Brain microvascular endothelial cell (primary cell): ENCODE measurements at regions not wholly inside any gene's neighbourhood (a gene's known extent, or its start where the extent isn't known, plus 50 kb on each side); places are given as distances from the start of the nearest gene placed in this dataset.
"Not testable (repeated sequence)": the region's sequence is repeated elsewhere in the genome, so short reads cannot be mapped to it uniquely, and the experiment has no call there.

Experiments used
- DNase-seq: peaks from one replicate; pipeline ENCODE4 v3.0.0-alpha.2; 2020
- H3K27ac ChIP-seq: fragments of 250-450 bp; sonication (Bioruptor Pico); 2 replicates; pipeline ENCODE4 v1.5.1; 2020; ENCODE audit warnings: mild to moderate bottlenecking, moderate library complexity
- H3K27me3 ChIP-seq: fragments of 250-450 bp; sonication (Bioruptor Pico); replicated peaks from 2 replicates; pipeline ENCODE4 v1.5.1; 2020; ENCODE audit warnings: mild to moderate bottlenecking
- H3K36me3 ChIP-seq: fragments of 250-450 bp; sonication (Bioruptor Pico); replicated peaks from 2 replicates; pipeline ENCODE4 v1.5.1; 2020; ENCODE audit warnings: mild to moderate bottlenecking
- H3K4me3 ChIP-seq: 2 replicates; pipeline ENCODE4 v1.5.1; 2011; ENCODE audit warnings: low read depth, mild to moderate bottlenecking, control low read depth, low read length, moderate library complexity
- CTCF ChIP-seq: IDR thresholded peaks from 2 replicates; pipeline ENCODE4 v1.5.1; 2011; ENCODE audit warnings: low read depth, mild to moderate bottlenecking, moderate library complexity, low read length, control low read depth, inconsistent platforms; ENCODE audit errors: missing control alignments
- in situ Hi-C: cut with HindIII; loops from 2 replicates; pipeline ENCODE4 v1.10.0; 2017; ENCODE audit warnings: low sequenced_read_pairs, low pct_ligation_motif_present

GRCh38 chr7:146022776-146023175 is 93.8 kb upstream of the CNTNAP2 start:
- DNase-seq: no peak
- Histone ChIP-seq H3K27ac (no peak overlapping the region), H3K27me3 (no peaks in the 10 kb centered on the region), H3K4me3 (no peak overlapping the region), H3K36me3 (no peaks in the 10 kb centered on the region)
- in situ Hi-C loops: no loop called here
- no peak for TF ChIP-seq CTCF

- DNase-seq, H3K27ac ChIP-seq, H3K27me3 ChIP-seq, H3K4me3 ChIP-seq, in situ Hi-C loops, H3K36me3 ChIP-seq: not testable (repeated sequence)
These were observed 97.3 kb upstream of the CNTNAP2 start for GRCh38 chr7:146019041-146020004.

GRCh38 chr7:146017366-146017765 is 99.2 kb upstream of the CNTNAP2 start:
- in situ Hi-C loops, H3K4me3 ChIP-seq, H3K27ac ChIP-seq, H3K36me3 ChIP-seq, H3K27me3 ChIP-seq, DNase-seq: not testable (repeated sequence)

- in situ Hi-C loops, H3K27ac ChIP-seq, DNase-seq, H3K36me3 ChIP-seq, H3K27me3 ChIP-seq, H3K4me3 ChIP-seq: not testable (repeated sequence)
These were observed 102.4 kb upstream of the CNTNAP2 start for GRCh38 chr7:146014154-146014553.

GRCh38 chr7:146008293-146008692 is 108.3 kb upstream of the CNTNAP2 start:
- Histone ChIP-seq H3K36me3 (no peaks in the 10 kb centered on the region), H3K27me3 (no peaks in the 10 kb centered on the region), H3K27ac (no peak overlapping the region), H3K4me3 (no peak overlapping the region)
- in situ Hi-C loops: no loop called here
- DNase-seq: no peak
- no peak for TF ChIP-seq CTCF

- DNase-seq: peak; percentile 56
- Histone ChIP-seq H3K27ac (no peak overlapping the region), H3K36me3 (no peaks in the 10 kb centered on the region), H3K4me3 (no peak overlapping the region), H3K27me3 (no peaks in the 10 kb centered on the region)
- in situ Hi-C loops: no loop called here
- TF ChIP-seq CTCF: no peak
These were observed 111.8 kb upstream of the CNTNAP2 start for GRCh38 chr7:146004805-146005204.

GRCh38 chr7:146002431-146003078 is 114.0 kb upstream of the CNTNAP2 start:
- Histone ChIP-seq H3K27me3 (no peaks in the 10 kb centered on the region), H3K36me3 (no peaks in the 10 kb centered on the region), H3K27ac (peak overlapping the region; percentile 59), H3K4me3 (no peak overlapping the region)
- in situ Hi-C loops: no loop called here
- TF ChIP-seq CTCF: no peak
- peak; percentile 72 for DNase-seq
